PFSK-1 (cell line): ENCODE measurements at regions not wholly inside any gene's neighbourhood (a gene's known extent, or its start where the extent isn't known, plus 50 kb on each side); places are given as distances from the start of the nearest gene placed in this dataset.

Experiments
- FOXP2 ChIP-seq: optimal IDR thresholded peaks from 2 replicates; pipeline ENCODE3; 2011; ENCODE audit warnings: borderline replicate concordance, control low read depth, inconsistent platforms; ENCODE audit not compliant: insufficient read depth; ENCODE audit errors: extremely low read length, extremely low read depth
- POLR2AphosphoS5 ChIP-seq: IDR thresholded peaks from 2 replicates; pipeline ENCODE4 v1.6.1; 2012; ENCODE audit warnings: low read depth, mild to moderate bottlenecking, control low read depth, low read length, moderate library complexity
- REST ChIP-seq, 2 experiments: IDR thresholded peaks; 2 replicates each; pipeline versions ENCODE4 v1.6.1 to v1.8.0; 2011 to 2012; ENCODE audit warnings: low read depth in 2 of 2, low read length in 2 of 2, control low read depth in 1 of 2, inconsistent platforms in 1 of 2, mild to moderate bottlenecking in 1 of 2, moderate library complexity in 1 of 2; ENCODE audit not compliant: insufficient read depth in 1 of 2
- SIN3A ChIP-seq: IDR thresholded peaks from 2 replicates; pipeline ENCODE4 v1.6.1; 2012; ENCODE audit warnings: mild to moderate bottlenecking, low read length, moderate library complexity, borderline replicate concordance; ENCODE audit not compliant: insufficient read depth
- TAF1 ChIP-seq: IDR thresholded peaks from 2 replicates; pipeline ENCODE4 v1.6.1; 2012; ENCODE audit warnings: low read length, control low read depth, borderline replicate concordance; ENCODE audit not compliant: insufficient read depth

GRCh38 chr3:110307065-110307809, 764.4 kb upstream of the NECTIN3 start:
- TF ChIP-seq POLR2AphosphoS5 (no peak), FOXP2 (no peak)

GRCh38 chr3:110311541-110311940, 760.1 kb upstream of the NECTIN3 start:
- TF ChIP-seq REST (IDR thresholded peaks at IDR 0.05; ENCODE audit: insufficient read depth in 1 of 2, low read depth in 2 of 2, low read length in 2 of 2) (no peak), FOXP2 (no peak), SIN3A (no peak), POLR2AphosphoS5 (no peak), TAF1 (no peak)

GRCh38 chr3:110314512-110315114, 757.0 kb upstream of the NECTIN3 start:
- TF ChIP-seq FOXP2, result no peak
- TF ChIP-seq POLR2AphosphoS5, result no peak
- no peak for TF ChIP-seq REST (IDR thresholded peaks at IDR 0.05; ENCODE audit: insufficient read depth in 1 of 2, low read depth in 2 of 2, low read length in 2 of 2)
- no peak for TF ChIP-seq SIN3A
- no peak for TF ChIP-seq TAF1

GRCh38 chr3:110318108-110318507, 753.5 kb upstream of the NECTIN3 start:
- TF ChIP-seq FOXP2, result no peak
- TF ChIP-seq POLR2AphosphoS5, result no peak
- TF ChIP-seq TAF1, result no peak
- no peak for TF ChIP-seq SIN3A
- TF ChIP-seq REST (IDR thresholded peaks at IDR 0.05; ENCODE audit: insufficient read depth in 1 of 2, low read depth in 2 of 2, low read length in 2 of 2), result no peak

GRCh38 chr3:110323349-110323748, 748.3 kb upstream of the NECTIN3 start:
- TF ChIP-seq SIN3A, result no peak
- TF ChIP-seq FOXP2, result no peak
- no peak for TF ChIP-seq TAF1
- no peak for TF ChIP-seq POLR2AphosphoS5
- TF ChIP-seq REST (IDR thresholded peaks at IDR 0.05; ENCODE audit: insufficient read depth in 1 of 2, low read depth in 2 of 2, low read length in 2 of 2), result no peak
